T follicular helper cell (primary cell): ENCODE measurements at regions not wholly inside any gene's neighbourhood (a gene's known extent, or its start where the extent isn't known, plus 50 kb on each side); places are given as distances from the start of the nearest gene placed in this dataset.
"Not testable (repeated sequence)": the region's sequence is repeated elsewhere in the genome, so short reads cannot be mapped to it uniquely, and the experiment has no call there.

ENCODE experiments used
- DNase-seq: peaks from one replicate; pipeline ENCODE4 v3.0.0-alpha.2; 2020; ENCODE audit warnings: low read depth

DNA sequence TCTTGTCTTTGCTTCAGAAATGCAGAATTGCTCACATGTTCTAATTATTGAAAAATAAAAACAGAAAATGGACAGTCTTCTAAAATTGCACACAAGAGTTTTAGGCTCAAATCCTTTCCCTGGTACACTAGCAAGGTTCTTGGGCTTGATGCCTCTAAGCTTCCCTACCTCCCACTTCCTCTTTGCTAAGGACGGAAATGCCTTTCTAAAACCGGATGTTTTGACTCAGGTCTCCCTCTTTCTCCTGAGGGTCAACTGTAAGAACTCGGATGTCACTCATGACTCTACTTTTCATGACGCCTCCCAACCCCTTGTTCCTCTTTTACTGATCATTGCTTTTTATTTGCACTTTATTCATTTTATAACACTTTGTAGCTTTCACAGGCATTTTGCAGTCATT is 613.5 kb downstream of the C6orf118 start:
- no peak for DNase-seq

DNA sequence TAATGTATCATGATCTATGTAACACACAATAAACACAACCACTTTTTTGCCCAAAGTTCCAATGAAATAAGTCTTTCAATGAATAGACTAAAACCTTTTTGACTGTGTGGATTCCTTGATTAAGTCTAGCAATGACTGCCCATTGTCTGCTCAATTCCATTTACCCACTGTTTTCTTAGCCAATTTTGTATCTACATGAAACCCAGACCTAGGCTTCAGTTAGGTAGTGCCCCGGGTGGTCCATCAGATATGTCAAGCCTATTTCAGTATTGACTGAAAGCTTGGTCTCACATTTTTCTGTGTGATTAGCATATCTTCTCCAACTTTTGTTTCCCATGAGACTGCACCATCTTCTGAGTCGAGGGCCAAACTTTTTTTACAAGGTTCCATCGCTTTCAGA is 615.0 kb downstream of the C6orf118 start:
- DNase-seq = no peak

DNA sequence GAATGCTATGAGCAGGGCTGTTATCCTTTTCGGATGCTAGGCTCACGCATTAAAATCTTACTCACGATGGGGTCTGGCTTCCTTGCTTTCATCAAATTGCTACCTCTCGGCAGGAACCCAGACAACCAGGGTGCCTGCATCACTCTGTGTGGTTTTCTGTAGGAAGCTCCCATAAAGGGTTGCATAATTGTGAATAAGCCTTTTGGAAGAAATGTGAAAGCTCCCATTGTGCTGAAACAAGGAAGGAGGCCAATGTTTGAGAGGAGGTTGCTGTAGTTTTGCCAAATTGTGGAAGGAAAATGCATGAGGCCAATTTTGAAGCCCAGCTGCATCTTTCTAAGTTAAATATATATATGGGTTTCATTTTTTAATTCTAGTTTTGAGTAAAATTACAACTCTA is 615.5 kb downstream of the C6orf118 start:
- no peak for DNase-seq

DNA sequence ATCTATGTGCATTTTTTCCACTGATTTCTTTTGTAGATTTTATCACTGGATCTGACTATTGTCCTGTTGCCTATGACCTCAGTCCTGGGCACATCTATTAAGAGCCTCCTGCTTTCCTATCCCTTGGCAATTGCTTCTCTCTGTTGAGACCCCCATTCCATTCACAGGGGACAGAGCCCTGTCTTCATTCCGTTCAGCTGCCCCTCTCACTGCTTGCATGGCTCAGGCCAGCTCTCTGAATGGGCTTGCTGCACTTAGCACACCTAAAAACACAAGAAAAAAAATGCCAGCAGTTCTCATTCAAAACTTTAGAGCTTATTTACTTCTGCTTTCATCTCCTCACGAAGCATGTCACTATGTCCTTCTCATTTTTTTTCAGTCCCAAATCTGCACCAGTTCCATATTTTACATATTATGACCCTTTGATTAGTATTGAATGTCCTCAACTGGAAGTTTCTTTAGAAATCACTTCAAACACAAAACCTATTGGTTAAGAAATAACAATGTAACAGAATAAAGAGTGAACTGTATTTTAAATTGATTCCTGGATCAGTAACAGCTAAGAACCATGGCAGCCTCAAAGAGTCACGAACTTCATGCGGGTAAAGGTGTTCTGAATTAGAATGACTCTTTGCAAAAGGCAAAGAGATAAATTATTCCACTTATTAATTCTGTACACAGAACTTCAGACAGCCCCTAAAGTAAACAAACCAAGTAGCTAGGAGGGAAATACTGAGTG is 616.5 kb downstream of the C6orf118 start:
- no peak for DNase-seq

DNA sequence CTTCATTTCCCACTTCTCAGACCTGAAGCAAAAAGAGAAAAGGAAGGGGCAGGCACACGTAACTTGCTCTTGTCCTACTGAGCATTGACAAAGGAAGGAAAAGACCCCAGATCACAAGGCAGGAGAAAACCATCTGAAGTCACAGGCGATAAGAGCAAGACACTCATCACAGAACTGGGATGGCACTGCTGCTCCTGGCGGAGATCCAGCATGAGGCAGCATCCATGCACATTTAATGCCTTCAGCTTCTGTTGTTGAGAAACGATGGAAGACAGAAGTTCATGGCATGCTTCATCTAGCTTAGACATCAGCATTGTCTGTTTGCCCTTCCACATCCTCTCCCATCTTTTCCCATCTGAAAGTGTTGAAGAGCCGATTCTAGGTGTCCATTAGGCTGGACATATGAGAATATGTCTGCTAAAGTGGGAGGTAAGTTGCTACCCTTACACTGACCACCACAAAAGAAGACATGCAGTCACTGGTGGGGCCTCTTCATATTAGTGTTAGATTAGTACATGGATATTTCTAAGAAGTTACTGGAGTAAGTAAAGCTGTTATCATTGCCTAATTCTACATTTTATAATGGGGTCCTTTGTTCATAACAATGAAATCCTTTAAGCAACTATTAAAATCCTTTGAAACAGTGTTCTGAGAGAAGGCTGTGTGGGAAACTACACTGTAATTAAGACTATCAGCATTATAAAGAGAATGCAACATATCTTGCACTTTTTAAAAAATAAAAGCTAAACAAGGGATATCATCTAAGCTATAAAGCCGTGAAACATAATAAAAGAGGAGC is 618.5 kb downstream of the C6orf118 start:
- no peak for DNase-seq

DNA sequence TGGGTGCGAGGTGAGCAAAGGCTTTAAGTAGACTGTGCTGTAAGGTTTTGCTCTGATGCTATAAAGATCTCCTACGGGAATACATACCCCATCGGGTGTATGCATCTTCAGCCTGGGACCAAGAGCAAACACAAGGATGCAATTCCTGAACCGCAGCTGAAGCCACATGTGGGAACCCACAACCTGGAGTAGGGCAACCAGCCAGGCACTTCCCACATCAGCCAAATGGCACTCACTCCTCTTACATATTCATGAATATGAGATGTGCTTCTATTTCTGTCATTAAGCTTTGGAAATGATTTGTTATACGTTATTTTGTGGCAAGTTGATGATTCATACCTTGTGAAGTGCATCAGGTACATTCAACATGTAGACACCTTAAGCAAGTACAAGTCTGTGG is 619.2 kb downstream of the C6orf118 start:
- DNase-seq = no peak

DNA sequence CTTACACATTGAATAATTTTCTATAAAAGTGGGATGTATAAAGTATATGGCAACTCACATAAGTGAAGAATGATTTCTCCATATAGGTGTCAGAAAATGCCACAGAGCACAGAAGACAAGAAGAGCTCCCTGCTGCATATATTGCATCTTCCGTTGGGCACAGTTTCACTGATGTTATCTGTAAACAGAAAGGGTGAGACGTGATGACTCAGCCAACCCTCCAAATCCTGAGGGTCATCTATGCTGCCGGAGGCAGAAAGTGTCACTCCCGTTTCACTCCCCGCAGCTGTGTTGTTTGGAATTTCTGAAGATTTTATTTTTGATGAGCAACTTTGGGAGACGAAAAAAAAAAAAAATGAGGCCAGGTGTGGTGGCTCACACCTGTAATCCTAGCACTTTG is 644.1 kb downstream of the C6orf118 start:
- DNase-seq = no peak

DNA sequence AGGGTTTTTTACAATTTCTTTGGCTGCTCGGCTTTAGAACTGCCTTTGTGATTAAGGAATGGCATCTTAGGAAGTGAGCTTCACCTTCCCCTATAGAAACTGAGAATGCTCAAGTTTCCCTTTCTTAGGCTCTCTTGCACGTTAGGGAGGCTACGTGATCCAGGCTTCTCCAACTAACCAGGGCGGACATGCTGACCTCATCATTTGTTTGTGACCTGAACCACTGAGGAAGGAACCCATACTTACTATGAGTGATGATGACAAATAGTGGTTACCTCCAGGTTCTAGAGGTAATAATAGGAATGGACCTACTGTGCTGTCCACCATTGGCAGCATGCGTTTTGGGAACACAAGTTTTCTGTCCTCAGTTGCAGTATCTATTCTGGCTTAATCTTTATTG is 645.8 kb downstream of the C6orf118 start:
- DNase-seq = no peak

DNA sequence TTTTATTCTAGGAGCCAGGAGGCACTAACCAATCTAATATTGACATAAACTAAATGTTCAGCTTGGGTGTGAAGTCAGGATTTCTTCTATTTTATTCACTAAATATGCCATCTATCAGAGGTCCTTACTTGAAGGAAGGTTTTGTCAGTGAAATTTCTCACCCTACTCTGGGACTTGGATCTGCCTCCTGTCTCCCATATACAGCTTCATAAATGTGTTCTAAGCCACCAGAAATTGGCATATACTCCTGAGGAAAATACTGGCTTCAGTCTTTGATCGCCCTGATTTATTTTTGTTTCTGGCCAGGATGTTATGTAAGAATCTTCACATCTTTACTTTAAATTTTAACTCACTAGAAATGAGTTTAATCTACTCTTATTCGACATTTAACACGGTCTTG is 647.7 kb downstream of the C6orf118 start:
- DNase-seq = no peak

DNA sequence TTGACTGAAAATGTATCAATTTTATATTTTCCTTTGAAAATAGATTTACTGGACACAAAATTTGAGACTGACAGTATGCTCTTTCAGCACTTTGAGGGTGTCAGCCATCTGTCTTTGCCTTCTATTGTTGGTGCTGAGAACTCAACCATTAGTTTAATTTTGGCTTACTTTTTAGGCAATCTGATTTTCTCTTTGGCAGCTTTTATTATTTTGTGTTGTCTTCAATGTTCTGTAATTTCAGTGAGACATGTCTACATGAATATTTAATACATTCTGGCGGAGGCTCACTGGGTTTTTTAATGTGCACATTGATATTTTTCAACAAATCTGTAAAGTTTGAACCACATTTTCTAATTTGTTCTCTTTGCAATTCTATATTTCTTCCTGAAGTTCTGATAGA is 648.6 kb downstream of the C6orf118 start:
- DNase-seq = no peak

DNA sequence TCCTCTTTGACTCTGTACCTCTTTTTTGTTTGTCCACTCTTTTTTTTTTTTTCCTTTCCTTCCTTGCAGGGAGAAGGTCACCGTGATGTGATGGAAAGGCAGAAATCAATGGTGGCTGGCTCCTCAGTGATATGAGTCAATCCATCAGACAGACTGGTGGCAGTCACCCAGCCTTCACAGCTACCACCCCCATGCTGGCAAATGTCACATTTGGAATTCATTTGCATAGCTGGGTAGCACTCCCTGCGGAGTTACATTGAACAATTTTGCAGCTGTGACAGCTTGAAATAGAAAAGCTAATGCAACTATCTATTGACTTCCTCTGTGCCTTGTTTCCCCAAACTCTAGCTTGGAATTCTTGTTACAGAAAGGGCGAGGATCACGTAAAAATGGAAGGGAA is 668.4 kb downstream of the C6orf118 start:
- no peak for DNase-seq

DNA sequence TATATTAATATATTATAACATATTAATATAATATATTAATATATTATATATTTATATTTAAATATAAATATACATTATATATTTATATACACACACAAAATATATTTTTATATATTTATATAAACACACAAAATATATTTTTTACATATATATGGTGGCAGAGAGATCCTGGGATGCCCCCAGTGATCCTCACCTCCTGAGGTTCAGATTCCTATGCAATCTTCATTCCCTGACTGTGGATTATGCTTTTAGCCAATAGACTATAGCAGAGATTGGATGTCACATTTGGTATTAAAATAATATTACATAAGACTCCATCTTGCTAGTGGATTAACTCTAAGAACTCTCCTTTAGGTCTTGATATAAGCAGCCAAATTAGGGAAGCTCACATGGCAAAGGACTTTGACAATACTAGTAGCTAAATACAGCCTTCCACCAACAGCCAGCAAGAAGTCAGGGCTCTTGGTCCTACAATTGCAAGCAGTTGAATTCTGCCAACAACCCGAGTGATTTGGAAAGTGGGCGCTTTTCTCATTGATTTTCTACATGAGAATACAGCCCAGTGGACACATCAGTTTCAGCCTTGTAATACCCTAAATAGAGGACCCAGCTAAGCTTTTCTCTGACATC is 681.0 kb downstream of the C6orf118 start:
- DNase-seq = no peak

DNA sequence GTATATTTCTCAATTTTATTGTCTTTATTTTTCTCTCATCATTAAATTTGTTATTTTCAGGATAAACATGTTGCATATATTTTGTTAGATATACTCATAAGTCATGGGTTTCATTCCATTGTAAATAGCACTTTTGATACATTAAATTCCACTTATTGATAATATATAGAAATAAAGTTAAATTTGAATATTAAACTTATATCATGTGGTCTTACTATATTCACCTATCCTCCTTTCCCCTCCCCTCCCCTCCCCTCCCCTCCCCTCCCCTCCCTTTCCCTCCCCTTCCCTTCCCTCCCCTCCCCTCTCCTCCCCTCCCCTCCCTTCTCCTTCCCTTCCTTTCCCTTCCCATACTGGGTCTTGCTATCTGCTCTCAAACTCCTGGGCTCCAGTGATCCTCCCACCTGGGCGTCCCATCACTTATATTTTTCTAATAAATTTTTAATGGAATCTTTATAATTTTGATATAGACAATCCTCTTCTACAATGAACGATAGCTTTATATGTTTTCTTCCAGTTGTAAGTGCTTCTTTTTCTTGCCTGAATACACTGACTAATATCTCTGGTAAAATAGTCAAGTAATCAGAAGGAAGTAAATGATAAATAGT is 692.4 kb downstream of the C6orf118 start:
- no peak for DNase-seq

DNA sequence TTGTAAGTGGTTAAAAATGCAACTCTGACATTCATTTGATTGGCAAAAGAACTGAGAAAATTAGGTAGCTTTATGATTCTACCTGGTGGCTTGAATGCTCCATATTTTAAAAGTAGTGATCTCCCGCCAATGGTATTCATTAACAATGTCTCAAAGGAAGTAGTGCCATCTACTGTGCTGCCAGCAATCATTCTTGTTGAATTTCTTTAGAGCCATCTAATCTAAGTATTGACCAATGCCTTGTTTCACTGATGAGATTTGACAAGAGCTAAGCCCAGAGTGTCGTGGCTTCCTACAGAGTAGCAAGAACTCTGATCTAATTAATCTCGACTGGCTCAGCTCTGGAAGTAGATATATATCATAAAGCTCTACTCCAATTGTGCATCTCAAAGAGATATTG is 696.7 kb downstream of the C6orf118 start:
- no peak for DNase-seq

DNA sequence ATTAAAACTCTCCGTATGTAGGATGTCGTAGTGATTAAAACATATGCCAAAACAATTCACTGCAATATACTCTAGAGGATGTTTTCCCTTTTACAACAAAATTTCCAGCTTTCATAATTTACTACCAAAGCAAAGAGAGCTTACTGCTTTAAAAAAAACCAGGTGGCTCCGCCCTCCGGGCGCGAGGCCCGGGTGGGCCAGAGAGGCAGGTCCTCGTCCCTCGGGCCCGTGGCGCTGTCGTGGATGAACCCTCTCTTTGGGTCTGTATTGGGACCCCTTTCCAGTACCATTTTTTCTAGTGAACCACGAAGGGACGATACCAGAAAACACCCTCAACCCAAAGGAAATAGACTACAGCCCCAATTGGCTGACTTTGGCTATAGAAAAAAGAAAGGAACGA is 698.5 kb downstream of the C6orf118 start:
- DNase-seq = not testable (repeated sequence)

DNA sequence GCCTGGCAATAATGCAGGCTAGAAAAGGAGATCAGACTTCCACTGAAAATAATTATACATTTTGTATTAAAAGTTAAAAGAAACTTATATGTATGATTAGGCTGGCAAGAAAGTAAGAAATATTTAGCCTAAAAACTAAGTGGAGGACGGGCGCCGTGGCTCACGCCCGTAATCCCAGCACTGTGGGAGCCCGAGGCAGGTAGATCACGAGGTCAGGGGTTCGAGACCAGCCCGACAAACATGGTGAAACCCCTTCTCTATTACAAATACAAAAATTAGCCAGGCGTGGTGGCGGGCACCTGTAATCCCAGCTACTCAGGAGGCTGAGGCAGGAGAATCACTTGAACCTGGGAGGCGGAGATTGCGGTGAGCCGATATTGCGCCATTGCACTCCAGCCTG is 707.0 kb downstream of the C6orf118 start:
- not testable (repeated sequence) for DNase-seq

DNA sequence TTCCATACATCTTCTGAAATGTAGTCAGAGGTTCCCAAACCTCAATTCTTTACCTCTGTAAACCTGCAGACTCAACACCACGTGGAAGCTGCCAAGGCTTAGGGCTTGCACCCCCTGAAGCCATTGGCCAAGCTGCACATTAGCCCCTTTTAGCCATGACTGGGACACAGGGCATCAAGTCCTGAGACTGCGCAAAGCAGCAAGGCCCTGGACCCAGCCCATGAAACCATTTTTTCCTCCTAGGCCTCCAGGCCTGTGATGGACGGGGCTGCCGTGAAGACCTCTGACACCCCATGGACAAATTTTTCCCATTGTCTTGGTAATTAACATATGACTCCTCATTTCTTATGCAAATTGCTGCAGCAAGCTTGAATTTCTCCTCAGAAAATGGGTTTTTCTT is 727.8 kb downstream of the C6orf118 start:
- DNase-seq = no peak

DNA sequence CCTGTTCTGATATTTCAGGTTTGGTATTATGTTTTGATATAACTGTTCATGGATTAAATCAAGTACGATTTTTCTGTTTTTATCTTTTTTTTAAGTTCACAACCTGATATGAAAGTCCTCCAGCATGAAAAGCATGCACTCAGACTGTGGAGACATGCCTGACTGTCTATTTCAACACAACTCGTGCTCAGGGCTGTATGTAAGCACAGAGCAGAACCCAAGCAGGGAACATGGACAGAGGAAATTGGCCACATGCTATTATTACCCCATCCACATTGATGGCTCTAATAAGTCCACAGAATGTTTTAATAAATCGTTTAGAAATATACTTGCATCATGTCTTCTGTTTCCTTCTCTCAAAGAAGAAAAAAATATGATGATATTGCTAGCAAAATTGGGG is 730.4 kb downstream of the C6orf118 start:
- DNase-seq = no peak

DNA sequence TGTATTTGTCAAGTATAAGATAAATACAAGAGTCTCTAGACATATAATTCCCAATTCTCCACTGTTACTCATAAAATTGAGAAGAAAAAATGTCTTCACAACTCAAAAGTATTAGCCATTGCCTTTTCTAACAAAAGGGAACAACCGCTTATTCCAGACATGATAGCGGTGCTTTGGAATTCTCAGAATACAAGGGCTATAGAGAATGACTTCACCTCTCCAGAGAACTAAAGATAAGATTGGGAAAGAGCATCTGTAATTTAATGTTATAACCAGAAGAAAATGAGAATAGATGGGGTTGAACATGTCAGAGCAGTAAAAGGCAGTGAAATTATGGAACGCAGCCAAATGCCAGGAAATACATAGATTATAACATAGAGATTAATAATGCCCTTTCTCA is 730.8 kb downstream of the C6orf118 start:
- no peak for DNase-seq

DNA sequence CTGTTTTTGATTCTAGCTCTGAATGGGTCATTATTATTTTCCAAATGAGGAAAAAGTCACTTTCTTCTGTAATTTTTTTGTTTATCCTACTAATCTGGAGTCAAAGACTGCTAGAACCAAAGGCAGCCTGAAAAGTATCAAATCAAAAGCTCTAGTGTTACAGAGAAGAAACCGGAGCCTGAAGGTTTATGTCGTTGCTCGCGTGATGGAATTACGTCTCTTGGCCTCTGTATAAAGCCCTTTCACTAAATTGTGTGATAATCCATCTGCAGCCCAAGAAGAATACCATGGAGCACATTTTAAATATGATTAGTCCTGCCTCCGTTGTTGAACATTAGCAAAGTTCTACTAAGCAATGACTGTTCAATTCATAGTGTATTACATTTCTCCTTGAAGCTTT is 738.6 kb downstream of the C6orf118 start:
- DNase-seq = no peak

DNA sequence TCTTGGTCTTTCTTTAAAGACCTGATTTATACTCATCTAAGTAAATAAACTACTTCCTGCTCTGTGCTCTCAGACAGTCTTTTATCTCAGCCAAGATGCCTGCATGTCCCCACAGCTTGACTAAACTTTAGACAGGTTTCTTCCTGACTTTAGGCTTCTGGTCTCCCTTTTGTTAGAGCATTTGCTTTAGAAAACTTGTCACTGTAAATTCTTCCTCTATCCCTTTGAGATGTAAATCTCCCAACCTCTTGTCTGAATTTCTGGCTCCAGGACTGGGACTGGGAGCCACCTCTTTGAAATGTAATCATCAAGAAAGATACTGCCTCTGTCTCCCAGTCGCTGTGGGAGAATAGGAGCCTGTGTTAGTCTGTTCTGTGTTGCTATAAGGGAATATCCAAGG is 739.9 kb downstream of the C6orf118 start:
- no peak for DNase-seq

DNA sequence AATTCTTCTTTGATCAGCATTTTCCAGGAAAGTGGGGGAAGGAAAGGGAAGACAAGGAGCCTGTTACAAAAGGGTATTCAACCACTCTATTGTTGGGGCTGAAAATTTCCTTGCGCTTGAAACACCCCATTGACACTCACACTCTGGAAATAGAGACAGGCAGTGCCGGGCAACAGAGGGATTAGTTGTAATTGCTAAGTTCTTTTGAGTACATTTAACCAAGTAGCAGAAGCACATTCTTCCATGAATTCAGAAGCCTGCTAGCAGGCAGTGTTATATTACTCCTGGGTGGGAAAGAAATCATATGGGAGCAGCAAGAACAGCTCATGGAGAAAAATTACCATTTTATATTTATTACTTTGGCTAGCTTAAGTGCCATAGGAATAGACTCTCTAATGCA is 745.5 kb downstream of the C6orf118 start:
- DNase-seq = no peak

DNA sequence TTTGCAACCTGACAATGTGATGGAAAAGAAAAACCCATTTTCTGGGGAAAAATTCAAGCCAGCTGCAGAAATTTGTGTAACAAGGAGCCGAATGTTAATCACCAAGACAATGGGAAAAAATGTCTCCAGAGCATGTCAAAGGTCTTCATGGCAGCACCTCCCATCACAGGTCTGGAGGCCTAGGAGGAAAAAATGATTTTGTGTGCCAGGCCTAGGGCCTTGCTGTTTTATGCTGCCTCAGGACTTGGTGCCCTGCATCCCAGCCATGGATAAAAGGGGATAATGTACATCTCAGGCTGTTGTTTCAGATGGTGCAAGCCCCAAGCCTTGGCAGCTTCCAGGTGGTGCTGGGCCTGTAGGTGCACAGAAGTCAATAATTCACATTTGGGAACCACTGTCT is 747.7 kb downstream of the C6orf118 start:
- DNase-seq = no peak
